ENCODE measurements at regions not wholly inside any gene's neighbourhood (a gene's known extent, or its start where the extent isn't known, plus 50 kb on each side); places are given as distances from the start of the nearest gene placed in this dataset.

DNA sequence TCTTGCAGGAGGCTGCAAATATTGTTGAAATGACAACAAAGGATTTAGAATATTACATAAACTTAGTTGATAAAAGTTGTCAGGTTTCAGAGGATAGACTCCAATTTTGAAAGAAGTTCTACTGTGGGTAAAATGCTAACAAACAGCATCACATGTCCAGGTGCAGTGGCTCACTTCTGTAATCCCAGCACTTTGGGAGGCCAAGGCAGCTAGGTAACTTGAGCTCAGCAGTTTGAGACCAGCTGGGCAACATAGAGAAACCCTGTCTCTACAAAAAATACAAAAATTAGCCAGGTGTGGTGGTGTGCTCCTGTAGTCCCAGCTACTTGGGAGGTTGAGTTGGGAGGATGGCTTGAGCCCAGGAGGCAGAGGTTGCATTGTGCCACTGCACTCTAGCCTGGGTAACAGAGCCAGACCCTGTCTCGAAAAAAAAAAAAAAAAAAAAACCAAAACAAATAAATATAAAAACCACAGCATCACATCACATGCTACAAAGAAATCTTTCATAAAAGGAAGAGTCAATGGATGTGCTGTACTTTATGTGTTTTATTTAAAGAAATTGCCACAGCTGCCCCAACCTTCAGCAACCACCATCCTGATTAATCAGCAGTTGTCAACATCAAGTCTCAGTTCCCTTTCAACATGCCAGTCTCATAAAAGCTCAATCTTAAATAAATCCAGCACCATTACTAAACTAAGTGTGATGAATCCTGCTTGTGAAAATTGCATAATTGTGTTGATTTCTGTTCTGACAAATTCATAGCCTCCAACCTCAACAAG, 83.2 kb upstream of the MBL2 start:
- intact Hi-C loops (cut with DNase I; ENCODE audit: low total_unique reads): no loop called here
- DNase-seq (ENCODE audit: low spot score in 2 of 2): no peak
- WGBS, 2 donors: 43 to 69% methylated on average over 1 of the region's 1 CpG
- TF ChIP-seq, protein P1, sequence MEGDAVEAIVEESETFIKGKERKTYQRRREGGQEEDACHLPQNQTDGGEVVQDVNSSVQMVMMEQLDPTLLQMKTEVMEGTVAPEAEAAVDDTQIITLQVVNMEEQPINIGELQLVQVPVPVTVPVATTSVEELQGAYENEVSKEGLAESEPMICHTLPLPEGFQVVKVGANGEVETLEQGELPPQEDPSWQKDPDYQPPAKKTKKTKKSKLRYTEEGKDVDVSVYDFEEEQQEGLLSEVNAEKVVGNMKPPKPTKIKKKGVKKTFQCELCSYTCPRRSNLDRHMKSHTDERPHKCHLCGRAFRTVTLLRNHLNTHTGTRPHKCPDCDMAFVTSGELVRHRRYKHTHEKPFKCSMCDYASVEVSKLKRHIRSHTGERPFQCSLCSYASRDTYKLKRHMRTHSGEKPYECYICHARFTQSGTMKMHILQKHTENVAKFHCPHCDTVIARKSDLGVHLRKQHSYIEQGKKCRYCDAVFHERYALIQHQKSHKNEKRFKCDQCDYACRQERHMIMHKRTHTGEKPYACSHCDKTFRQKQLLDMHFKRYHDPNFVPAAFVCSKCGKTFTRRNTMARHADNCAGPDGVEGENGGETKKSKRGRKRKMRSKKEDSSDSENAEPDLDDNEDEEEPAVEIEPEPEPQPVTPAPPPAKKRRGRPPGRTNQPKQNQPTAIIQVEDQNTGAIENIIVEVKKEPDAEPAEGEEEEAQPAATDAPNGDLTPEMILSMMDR (IDR thresholded peaks at IDR 0.05): no peak
- TF ChIP-seq POLR2A (IDR thresholded peaks at IDR 0.05): no peak
- no peak overlapping the region for H3K4me3 ChIP-seq (ENCODE audit: low read depth, poor library complexity, severe bottlenecking)

GRCh38 chr10:52853704-52854103, 81.1 kb upstream of the MBL2 start:
- DNase-seq (ENCODE audit: low spot score in 2 of 2): no peak
- intact Hi-C loops (cut with DNase I; ENCODE audit: low total_unique reads): no loop called here
- no peak overlapping the region for H3K4me3 ChIP-seq (ENCODE audit: low read depth, poor library complexity, severe bottlenecking)
- TF ChIP-seq, protein P1 (IDR thresholded peaks at IDR 0.05): no peak
- no peak for TF ChIP-seq POLR2A (IDR thresholded peaks at IDR 0.05)
- WGBS, 2 donors: 84 to 90% methylated on average over 4 of the region's 4 CpGs

DNA sequence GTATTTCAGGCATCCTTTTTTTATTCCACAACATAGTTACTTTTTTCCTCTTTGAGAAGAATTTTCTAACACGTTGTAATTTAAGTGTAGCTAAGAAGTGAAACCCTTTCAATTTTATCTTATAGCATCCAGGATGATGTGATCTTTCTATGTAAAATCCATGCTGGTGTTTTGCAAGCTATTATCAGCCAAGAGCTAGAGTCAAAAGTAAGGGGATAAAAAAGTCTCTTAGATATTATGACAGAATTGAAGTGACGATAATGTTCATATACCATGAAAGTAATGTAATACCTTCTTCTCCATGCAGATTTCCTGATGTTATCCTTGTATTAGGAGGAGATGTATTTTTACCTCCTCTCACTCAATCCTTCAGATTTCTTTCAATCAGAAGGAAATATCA, 64.2 kb upstream of the MBL2 start:
- WGBS, 2 donors: 83 to 87% methylated on average over 2 of the region's 2 CpGs
- intact Hi-C loops (cut with DNase I; ENCODE audit: low total_unique reads): no loop called here
- TF ChIP-seq POLR2A (IDR thresholded peaks at IDR 0.05): no peak
- no peak overlapping the region for H3K4me3 ChIP-seq (ENCODE audit: low read depth, poor library complexity, severe bottlenecking)
- DNase-seq (ENCODE audit: low spot score in 2 of 2): no peak
